ENCODE measurements at regions not wholly inside any gene's neighbourhood (a gene's known extent, or its start where the extent isn't known, plus 50 kb on each side); places are given as distances from the start of the nearest gene placed in this dataset.

DNA sequence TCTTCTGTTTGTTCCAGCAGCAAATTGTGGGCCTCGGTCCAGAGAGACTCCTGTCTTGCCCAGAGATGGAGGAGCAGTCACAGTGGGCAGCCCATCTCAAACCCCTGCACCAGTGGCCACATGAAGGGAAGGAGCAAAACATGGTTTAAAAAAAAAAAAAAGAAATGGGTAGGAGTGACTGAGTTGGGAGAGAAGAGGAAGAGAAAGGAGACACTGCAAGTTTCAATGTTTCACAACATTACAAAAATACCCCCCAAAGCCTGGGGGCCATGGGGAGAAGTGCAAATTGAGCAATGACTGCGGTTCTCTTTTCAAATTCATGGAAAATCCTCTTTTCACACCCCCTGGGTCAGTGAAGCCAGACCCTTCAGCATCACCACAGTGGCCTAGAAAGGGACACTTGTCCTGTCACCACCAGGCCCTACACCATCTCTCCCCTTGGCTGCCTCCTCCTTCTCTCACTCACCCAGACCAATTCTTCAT, 117.1 kb downstream of the ZFP36L2 start:
- peak in 2 of 56 donors; percentile 36 to 41 for DNase-seq

- DNase-seq: no peak
Measured at GRCh38 chr2:43107679-43108078, 118.7 kb downstream of the ZFP36L2 start.

GRCh38 chr2:43106559-43107527, 119.6 kb downstream of the ZFP36L2 start:
- DNase-seq: peak in 14 of 56 donors; percentile 28 to 63 (median 42)

GRCh38 chr2:43105586-43106558, 120.5 kb downstream of the ZFP36L2 start:
- DNase-seq: peak in 8 of 56 donors; percentile 20 to 43 (median 32)

DNA sequence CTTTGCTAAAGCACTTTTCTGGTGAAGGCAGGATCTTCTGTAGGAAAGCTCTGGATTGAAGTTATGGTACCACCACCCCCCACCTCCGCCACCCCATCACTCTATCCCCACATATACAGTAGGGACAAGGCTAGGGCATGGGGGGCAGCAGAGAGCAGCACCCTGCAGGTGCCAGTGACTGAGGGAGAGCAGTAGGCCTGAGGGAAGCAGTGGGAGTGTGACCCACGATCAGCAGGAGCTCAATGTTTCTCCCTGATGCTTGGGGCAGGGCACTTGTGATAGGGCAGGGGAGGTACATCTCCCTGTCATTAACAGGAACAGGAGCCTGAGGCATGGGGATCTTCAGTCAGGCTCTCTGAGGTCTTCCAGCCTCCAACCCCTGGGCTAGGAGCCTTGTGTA, 121.6 kb downstream of the ZFP36L2 start:
- DNase-seq: no peak

GRCh38 chr2:43104106-43104505, 122.3 kb downstream of the ZFP36L2 start:
- DNase-seq: no peak

GRCh38 chr2:43103093-43103404, 123.4 kb downstream of the ZFP36L2 start:
- DNase-seq: no peak

GRCh38 chr2:43102366-43103092, 123.9 kb downstream of the ZFP36L2 start:
- DNase-seq: peak in 16 of 56 donors; percentile 27 to 57 (median 44)

GRCh38 chr2:43101751-43102150, 124.7 kb downstream of the ZFP36L2 start:
- peak in 4 of 56 donors; percentile 50 to 65 (median 64) for DNase-seq

DNA sequence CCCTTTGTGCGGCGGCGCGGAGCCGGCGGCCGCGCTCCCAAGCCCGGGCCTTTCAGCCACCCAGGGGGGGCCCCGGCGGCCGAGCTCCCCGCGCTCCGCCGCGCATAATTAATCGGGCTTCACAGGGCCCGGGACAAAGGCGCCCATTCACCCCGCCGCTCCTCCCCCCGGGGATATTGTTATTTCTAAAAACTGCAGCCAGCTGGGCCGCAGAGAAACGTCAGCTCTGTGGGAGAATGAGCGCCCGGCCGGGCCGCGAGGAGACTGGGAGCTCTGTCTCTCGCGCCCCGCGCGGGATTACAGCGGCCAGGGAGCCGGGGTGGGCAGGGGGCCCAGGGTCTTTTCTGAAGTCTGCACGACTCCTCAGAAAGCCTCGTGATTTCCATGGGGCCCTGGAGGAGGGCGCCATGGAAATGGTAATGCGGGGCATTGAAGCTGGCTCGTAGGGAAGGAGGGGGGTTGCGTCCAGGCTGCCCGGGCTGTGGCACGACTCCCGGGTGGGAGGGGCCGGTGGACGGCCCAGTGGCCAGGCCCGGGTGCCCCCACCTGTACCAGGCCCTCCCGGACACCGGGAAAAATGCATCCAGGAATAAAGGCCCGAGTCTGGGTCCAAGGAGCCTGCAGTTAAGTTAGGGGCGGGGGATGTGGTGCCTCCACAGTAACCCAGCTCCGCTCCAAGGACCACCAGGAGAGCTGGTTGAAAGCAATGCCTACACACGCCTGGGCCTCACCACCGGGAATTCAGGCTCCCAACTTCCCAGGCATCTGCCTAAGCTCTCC, 125.3 kb downstream of the ZFP36L2 start:
- peak; percentile 62 to 98 (median 94) for DNase-seq

GRCh38 chr2:43100362-43100882, 126.0 kb downstream of the ZFP36L2 start:
- DNase-seq: peak in 1 of 56 donors; percentile 76

DNA sequence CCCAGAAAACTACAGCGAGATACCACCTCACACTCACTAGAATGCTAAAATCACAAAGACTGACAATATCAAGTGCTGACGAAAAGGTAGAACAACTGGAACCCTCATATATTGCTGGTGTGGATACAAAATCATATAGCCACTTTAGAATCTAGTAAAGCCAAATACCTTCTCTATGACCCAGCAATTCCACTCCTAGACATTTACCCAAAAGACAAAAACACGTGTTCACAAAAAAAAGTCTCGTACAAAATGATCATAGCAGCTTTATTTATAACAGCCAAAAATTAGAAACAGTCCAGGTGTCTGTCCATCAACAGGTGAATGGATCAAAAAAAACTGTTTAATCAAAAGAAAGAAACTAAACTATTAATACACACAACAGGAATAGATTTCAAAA, 126.6 kb downstream of the ZFP36L2 start:
- DNase-seq: no peak

GRCh38 chr2:43098539-43098938, 127.9 kb downstream of the ZFP36L2 start:
- peak in 1 of 56 donors; percentile 23 for DNase-seq

GRCh38 chr2:43097644-43098408, 128.6 kb downstream of the ZFP36L2 start:
- DNase-seq: peak in 1 of 56 donors; percentile 35

DNA sequence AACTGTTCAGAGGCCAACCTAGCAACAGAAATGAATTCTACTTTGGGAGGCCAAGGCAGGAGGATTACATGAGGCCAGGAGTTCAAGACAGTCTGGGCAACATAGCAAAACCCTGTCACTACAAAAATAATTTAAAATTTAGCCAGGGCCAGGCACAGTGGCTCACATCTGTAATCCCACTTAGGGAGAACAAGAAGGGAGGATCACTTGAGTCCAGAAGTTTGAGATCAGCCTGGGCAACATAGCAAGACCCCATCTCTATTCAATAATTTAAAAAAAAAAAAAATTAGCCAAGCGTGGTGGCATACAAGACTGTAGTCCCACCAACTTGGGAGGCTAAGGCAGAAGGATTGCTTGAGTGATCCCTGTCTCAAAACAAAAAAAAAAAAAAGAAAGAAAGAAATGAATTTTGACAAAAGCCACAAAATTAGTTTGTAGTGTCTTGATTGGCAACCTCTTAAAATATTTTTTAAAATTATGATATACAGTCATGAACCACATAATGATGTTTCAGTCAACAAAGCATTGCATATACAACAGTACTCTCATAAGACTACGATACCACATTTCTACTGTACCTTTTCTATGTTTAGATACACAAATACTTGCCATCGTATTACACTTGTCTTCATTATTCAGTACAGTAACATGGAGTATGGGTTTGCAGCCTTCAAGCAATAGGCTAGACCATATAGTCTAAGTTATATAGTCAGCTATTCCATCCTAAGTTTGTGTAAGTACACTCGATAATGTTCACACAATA, 130.7 kb downstream of the ZFP36L2 start:
- no peak for DNase-seq

- no peak for DNase-seq
Measured at GRCh38 chr2:43092520-43093179, 133.8 kb downstream of the ZFP36L2 start.

DNA sequence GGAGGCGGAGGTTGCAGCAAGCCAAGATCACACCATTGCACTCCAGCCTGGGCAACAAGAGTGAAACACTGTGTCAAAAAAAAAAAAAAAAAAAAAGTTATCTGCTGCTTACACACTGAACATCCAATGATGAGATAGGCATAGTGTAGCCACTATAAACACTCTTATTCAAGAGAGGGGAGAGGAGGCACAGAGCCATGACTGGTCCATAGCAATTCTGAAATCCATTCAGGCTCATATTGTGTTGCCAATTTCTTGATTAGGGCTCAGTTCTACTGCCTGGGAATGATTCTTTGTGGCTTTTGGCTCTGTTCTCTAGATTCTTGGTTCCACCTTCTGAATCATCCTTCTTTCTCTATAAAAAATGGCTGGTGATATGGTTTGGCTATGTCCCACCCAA, 136.1 kb downstream of the ZFP36L2 start:
- DNase-seq: no peak

Measured in nucleus accumbens (tissue), 56 donors.